Prostate gland (tissue), 2 donors: ENCODE measurements at regions not wholly inside any gene's neighbourhood (a gene's known extent, or its start where the extent isn't known, plus 50 kb on each side); places are given as distances from the start of the nearest gene placed in this dataset.

Experiments
- CTCF ChIP-seq, 4 experiments: fragments of 200-600 bp in 2 of 4; fragments of 450-650 bp in 2 of 4; sonication (generic) in 2 of 4; IDR thresholded peaks; 1 replicate in 3 of 4; 2 replicates in 1 of 4; pipeline ENCODE4 v1.5.1; 2016 to 2019; ENCODE audit warnings: antibody characterized with exemption in 4 of 4, mild to moderate bottlenecking in 2 of 4, moderate library complexity in 2 of 4
- POLR2AphosphoS5 ChIP-seq: sonication (generic); formaldehyde crosslinking; IDR thresholded peaks from one replicate; pipeline ENCODE4 v1.6.1; 2017; ENCODE audit warnings: antibody characterized with exemption

- TF ChIP-seq CTCF (IDR thresholded peaks at IDR 0.05): no peak
- TF ChIP-seq POLR2AphosphoS5: no peak
These were observed 374.2 kb downstream of the SETD4 start for GRCh38 chr21:35686156-35686555.
